ENCODE measurements at regions not wholly inside any gene's neighbourhood (a gene's known extent, or its start where the extent isn't known, plus 50 kb on each side); places are given as distances from the start of the nearest gene placed in this dataset.

DNA sequence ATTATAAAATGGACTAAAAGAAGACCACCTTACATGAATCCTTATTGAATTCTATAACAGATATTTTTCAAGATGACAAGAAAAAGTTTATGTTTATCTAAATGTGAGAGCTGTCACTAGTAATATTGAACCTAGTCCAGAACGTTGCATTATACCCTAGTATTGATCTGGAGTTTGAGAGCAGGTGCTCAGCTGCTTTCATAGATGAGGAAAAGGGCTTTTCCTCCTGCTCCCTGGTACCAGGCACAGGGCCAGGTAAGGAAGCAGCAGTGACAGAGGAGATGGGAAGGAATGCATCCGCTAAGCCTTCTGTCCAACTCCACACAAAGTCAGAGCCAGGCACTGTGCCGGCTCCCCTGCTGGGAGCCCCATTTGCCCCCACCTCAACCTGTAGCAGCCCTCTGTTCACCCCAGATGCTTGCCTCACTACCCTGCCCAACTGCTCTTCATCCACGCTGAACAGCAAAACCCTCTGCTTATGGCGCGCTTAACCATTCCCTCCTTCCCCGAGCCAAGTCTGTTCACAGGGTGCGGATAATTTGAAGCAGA lies 393.1 kb downstream of the FRK start:
- Histone ChIP-seq H4K20me1 (replicated peaks; ENCODE audit: control insufficient read depth, extremely low read depth, insufficient read depth, low read length) (no peaks in the 10 kb centered on the region), H3K79me2 (ENCODE audit: control insufficient read depth, insufficient read depth, low read length) (no peaks in the 10 kb centered on the region), H3K27ac (ENCODE audit: insufficient read depth, low read depth, low read length) (no peak overlapping the region), H3K4me2 (ENCODE audit: insufficient read depth, low read length) (no peak overlapping the region), H3K27me3 (ENCODE audit: control insufficient read depth in 2 of 2, insufficient read depth in 2 of 2, low read length in 2 of 2) (no peaks in the 10 kb centered on the region), H3K9ac (replicated peaks; ENCODE audit: extremely low read depth, insufficient read depth, low read length) (no peak overlapping the region), H3K9me1 (replicated peaks; ENCODE audit: control insufficient read depth, extremely low read depth, insufficient read depth, low read length) (no peaks in the 10 kb centered on the region), H3K9me3 (replicated peaks; ENCODE audit: control insufficient read depth, insufficient read depth, low read length) (peaks cover 4% of the 10 kb centered on the region), H3K4me1 (ENCODE audit: control insufficient read depth, extremely low read depth, insufficient read depth, low read length) (no peaks in the 10 kb centered on the region), H3K4me3 (replicated peaks in 1 of 3; ENCODE audit: insufficient read depth in 1 of 3, low read depth in 1 of 3, low read length in 3 of 3) (no peak overlapping the region), H3K36me3 (ENCODE audit: control insufficient read depth in 2 of 2, extremely low read depth in 1 of 2, insufficient read depth in 2 of 2, low read length in 2 of 2) (no peaks in the 10 kb centered on the region), H2AFZ (ENCODE audit: low read depth, low read length) (no peak overlapping the region)
- no peak for TF ChIP-seq JUN (IDR thresholded peaks at IDR 0.05; ENCODE audit: borderline replicate concordance, insufficient read depth, insufficient read length, low read depth)
- no peak for TF ChIP-seq FOS (IDR thresholded peaks at IDR 0.05; ENCODE audit: borderline replicate concordance, insufficient read depth, low read length)
- TF ChIP-seq, protein P1, sequence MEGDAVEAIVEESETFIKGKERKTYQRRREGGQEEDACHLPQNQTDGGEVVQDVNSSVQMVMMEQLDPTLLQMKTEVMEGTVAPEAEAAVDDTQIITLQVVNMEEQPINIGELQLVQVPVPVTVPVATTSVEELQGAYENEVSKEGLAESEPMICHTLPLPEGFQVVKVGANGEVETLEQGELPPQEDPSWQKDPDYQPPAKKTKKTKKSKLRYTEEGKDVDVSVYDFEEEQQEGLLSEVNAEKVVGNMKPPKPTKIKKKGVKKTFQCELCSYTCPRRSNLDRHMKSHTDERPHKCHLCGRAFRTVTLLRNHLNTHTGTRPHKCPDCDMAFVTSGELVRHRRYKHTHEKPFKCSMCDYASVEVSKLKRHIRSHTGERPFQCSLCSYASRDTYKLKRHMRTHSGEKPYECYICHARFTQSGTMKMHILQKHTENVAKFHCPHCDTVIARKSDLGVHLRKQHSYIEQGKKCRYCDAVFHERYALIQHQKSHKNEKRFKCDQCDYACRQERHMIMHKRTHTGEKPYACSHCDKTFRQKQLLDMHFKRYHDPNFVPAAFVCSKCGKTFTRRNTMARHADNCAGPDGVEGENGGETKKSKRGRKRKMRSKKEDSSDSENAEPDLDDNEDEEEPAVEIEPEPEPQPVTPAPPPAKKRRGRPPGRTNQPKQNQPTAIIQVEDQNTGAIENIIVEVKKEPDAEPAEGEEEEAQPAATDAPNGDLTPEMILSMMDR (IDR thresholded peaks at IDR 0.05; ENCODE audit: extremely low read depth in 1 of 2, insufficient read depth in 1 of 2, low read depth in 1 of 2, low read length in 2 of 2): no peak
- no peak for TF ChIP-seq EZH2 (IDR thresholded peaks at IDR 0.05; ENCODE audit: borderline replicate concordance, low read depth, low read length, severe bottlenecking)
- no peak for TF ChIP-seq GATA2 (IDR thresholded peaks at IDR 0.05; ENCODE audit: insufficient read depth, insufficient read length, low read depth, low read length)
- TF ChIP-seq, protein P2, sequence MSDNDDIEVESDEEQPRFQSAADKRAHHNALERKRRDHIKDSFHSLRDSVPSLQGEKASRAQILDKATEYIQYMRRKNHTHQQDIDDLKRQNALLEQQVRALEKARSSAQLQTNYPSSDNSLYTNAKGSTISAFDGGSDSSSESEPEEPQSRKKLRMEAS (IDR thresholded peaks at IDR 0.05; ENCODE audit: insufficient read depth, insufficient read length): no peak
- TF ChIP-seq POLR2AphosphoS5 (IDR thresholded peaks at IDR 0.05; ENCODE audit: insufficient read depth, low read depth, low read length): no peak
- TF ChIP-seq POLR2A (IDR thresholded peaks at IDR 0.05; ENCODE audit: low read depth, low read length): no peak
- TF ChIP-seq MYC (IDR thresholded peaks at IDR 0.05; ENCODE audit: low read depth, low read length): no peak
- POLR2A ChIA-PET: no interaction called here
- FAIRE-seq (no peak), DNase-seq (ENCODE audit: low read depth, low spot score) (no peak)
- no TSS peak for BruUV-seq (replicated peaks)
- intact Hi-C loops (cut with micrococcal nuclease): no loop called here
- dilution Hi-C loops (cut with MboI; ENCODE audit: extremely low pct_ligation_motif_present, low sequenced_read_pairs): no loop called here
- CTCF ChIA-PET: no interaction called here
